A673 (cell line): ENCODE measurements at regions not wholly inside any gene's neighbourhood (a gene's known extent, or its start where the extent isn't known, plus 50 kb on each side); places are given as distances from the start of the nearest gene placed in this dataset.

ENCODE experiments used
- BruUV-seq: library from RNA; stranded (reverse); fragments of 400-500 nt; replicated peaks from 2 replicates; lab custom pipeline; 2021; lab: Mats Ljungman, UMichigan
- CTCF ChIA-PET: fragments of 300-600 bp; sonication (Branson Sonifier 250); formaldehyde crosslinking; loops from one replicate; lab custom pipeline; 2022; ENCODE audit warnings: antibody characterized with exemption; lab: Charles Lee
- POLR2A ChIA-PET: fragments of 300-600 bp; sonication (Branson Sonifier 250); formaldehyde crosslinking; loops from one replicate; lab custom pipeline; 2022; ENCODE audit warnings: antibody characterized with exemption; ENCODE audit not compliant: low non-redundant PET; lab: Charles Lee
- DNase-seq: peaks from one replicate; pipeline ENCODE4 v3.0.0-alpha.2; 2015; ENCODE audit warnings: low spot score
- H3K27ac ChIP-seq: fragments of 200-600 bp; sonication (generic); 2 replicates; pipeline ENCODE4 v1.5.1; 2016; ENCODE audit warnings: mixed run types, low read depth, mild to moderate bottlenecking, mixed read lengths, antibody characterized with exemption, low read length; ENCODE audit not compliant: poor library complexity, severe bottlenecking
- H3K27me3 ChIP-seq: fragments of 200-600 bp; sonication (generic); replicated peaks from 2 replicates; pipeline ENCODE4 v1.6.1; 2017; ENCODE audit warnings: mixed run types, low read depth, mild to moderate bottlenecking, mixed read lengths, antibody characterized with exemption, low read length; ENCODE audit not compliant: insufficient read depth, poor library complexity
- H3K36me3 ChIP-seq: fragments of 200-600 bp; sonication (generic); 2 replicates; pipeline ENCODE4 v1.6.1; 2016; ENCODE audit warnings: mixed run types, mild to moderate bottlenecking, mixed read lengths, antibody characterized with exemption, low read length; ENCODE audit not compliant: insufficient read depth, poor library complexity, severe bottlenecking
- H3K4me1 ChIP-seq: fragments of 200-600 bp; sonication (generic); 2 replicates; pipeline ENCODE4 v1.6.1; 2017; ENCODE audit warnings: mixed run types, mild to moderate bottlenecking, mixed read lengths, antibody characterized with exemption, low read length; ENCODE audit not compliant: insufficient read depth, poor library complexity, severe bottlenecking
- H3K4me3 ChIP-seq: fragments of 200-600 bp; sonication (generic); 2 replicates; pipeline ENCODE4 v1.5.1; 2016; ENCODE audit warnings: low read depth, mixed run types, mild to moderate bottlenecking, mixed read lengths, low read length; ENCODE audit not compliant: poor library complexity, severe bottlenecking
- H3K9me3 ChIP-seq: fragments of 200-600 bp; sonication (generic); 2 replicates; pipeline ENCODE4 v1.6.1; 2016; ENCODE audit warnings: mixed run types, low read depth, mild to moderate bottlenecking, mixed read lengths, antibody characterized with exemption, low read length; ENCODE audit not compliant: poor library complexity, severe bottlenecking
- CTCF ChIP-seq: fragments of 300-800, 200-600 bp; sonication (generic); conservative IDR thresholded peaks from 2 replicates; pipeline ENCODE4 v1.5.1; 2017; ENCODE audit warnings: low read depth, mild to moderate bottlenecking, antibody characterized with exemption, low read length, moderate library complexity, mixed read lengths
- EZH2 ChIP-seq: fragments of 200-600 bp; sonication (generic); IDR thresholded peaks from 2 replicates; pipeline ENCODE4 v1.6.1; 2017; ENCODE audit warnings: borderline replicate concordance, low read depth, mild to moderate bottlenecking, mixed read lengths, antibody characterized with exemption, low read length; ENCODE audit not compliant: poor library complexity, severe bottlenecking
- intact Hi-C: fragments of 100-400 bp; cut with micrococcal nuclease; formaldehyde crosslinking; loops from one replicate; pipeline ENCODE4 v1.10.0; 2022; ENCODE audit not compliant: unreplicated experiment

- CTCF ChIA-PET = interaction anchor here (1.2 kb wide), 1 partner anchor 149 kb away, joined by 5 read pairs; no protein-coding TSS in a partner anchor
- intact Hi-C loops = loop anchor here (2.0 kb wide), 1 partner anchor 407 kb away; no protein-coding TSS in a partner anchor
- no peaks in the 10 kb centered on the region for H3K4me1 ChIP-seq
- no peak overlapping the region for H3K27ac ChIP-seq
- POLR2A ChIA-PET = no interaction called here
- H3K9me3 ChIP-seq = no peaks in the 10 kb centered on the region
- no peak overlapping the region for H3K4me3 ChIP-seq
- BruUV-seq = no TSS peak
- no peaks in the 10 kb centered on the region for H3K36me3 ChIP-seq
- no peak for TF ChIP-seq EZH2
- no peak for TF ChIP-seq CTCF
- no peak for DNase-seq
- H3K27me3 ChIP-seq = no peaks in the 10 kb centered on the region
Measured at GRCh38 chr4:128455480-128455879, 167.9 kb upstream of the PGRMC2 start.

GRCh38 chr4:128454881-128455280 is 167.3 kb upstream of the PGRMC2 start:
- no peak for TF ChIP-seq EZH2
- POLR2A ChIA-PET = no interaction called here
- intact Hi-C loops = loop anchor here (1.0 to 5.0 kb wide), 3 partner anchors 97 to 408 kb away; partner anchors contain the start of gene JADE1
- H3K36me3 ChIP-seq = no peaks in the 10 kb centered on the region
- H3K27me3 ChIP-seq = no peaks in the 10 kb centered on the region
- no peak overlapping the region for H3K4me3 ChIP-seq
- CTCF ChIA-PET = interaction anchor here (0.5 to 1.4 kb wide), 6 partner anchors 10 to 354 kb away, joined by 3 to 13 read pairs (median 4); no protein-coding TSS in a partner anchor
- no TSS peak for BruUV-seq
- DNase-seq = no peak
- no peak overlapping the region for H3K27ac ChIP-seq
- H3K4me1 ChIP-seq = no peaks in the 10 kb centered on the region
- no peaks in the 10 kb centered on the region for H3K9me3 ChIP-seq

GRCh38 chr4:128454281-128454871 is 166.8 kb upstream of the PGRMC2 start:
- BruUV-seq = no TSS peak
- Histone ChIP-seq H3K27me3 (no peaks in the 10 kb centered on the region), H3K4me1 (no peaks in the 10 kb centered on the region), H3K36me3 (no peaks in the 10 kb centered on the region), H3K9me3 (no peaks in the 10 kb centered on the region), H3K27ac (no peak overlapping the region), H3K4me3 (no peak overlapping the region)
- peak; percentile 88 for DNase-seq
- TF ChIP-seq CTCF (peak; percentile 84), EZH2 (no peak)
- CTCF ChIA-PET = interaction anchor here (0.5 to 1.4 kb wide), 6 partner anchors 10 to 355 kb away, joined by 3 to 13 read pairs (median 4); no protein-coding TSS in a partner anchor
- POLR2A ChIA-PET = no interaction called here
- intact Hi-C loops = loop anchor here (1.0 to 5.0 kb wide), 3 partner anchors 98 to 408 kb away; partner anchors contain the start of gene JADE1
